Smooth muscle cell (in vitro differentiated cells): ENCODE measurements at regions not wholly inside any gene's neighbourhood (a gene's known extent, or its start where the extent isn't known, plus 50 kb on each side); places are given as distances from the start of the nearest gene placed in this dataset.

ENCODE experiments used
- DNase-seq: peaks from one replicate; lab custom pipeline; 2025; ENCODE audit not compliant: unreplicated experiment; lab: John Stamatoyannopoulos, UW
- H2AFZ ChIP-seq: fragments of 200-600 bp; sonication (generic); 2 replicates; pipeline ENCODE4 v1.6.0; 2016; ENCODE audit warnings: antibody characterized with exemption, low read depth, mild to moderate bottlenecking
- H3F3A ChIP-seq: fragments of 200-600 bp; sonication (generic); 2 replicates; pipeline ENCODE4 v1.6.0; 2017; ENCODE audit warnings: antibody characterized with exemption, low read depth
- H3K27ac ChIP-seq: fragments of 200-600 bp; sonication (generic); 2 replicates; pipeline ENCODE4 v1.5.1; 2016; ENCODE audit warnings: low read depth, mild to moderate bottlenecking
- H3K27me3 ChIP-seq: fragments of 200-600 bp; sonication (generic); 2 replicates; pipeline ENCODE4 v1.6.1; 2016; ENCODE audit warnings: low read depth, mild to moderate bottlenecking
- H3K36me3 ChIP-seq: fragments of 200-600 bp; sonication (generic); 2 replicates; pipeline ENCODE4 v1.5.1; 2016; ENCODE audit warnings: low read depth
- H3K4me1 ChIP-seq: fragments of 200-600 bp; sonication (generic); 2 replicates; pipeline ENCODE4 v1.5.1; 2016; ENCODE audit warnings: low read depth
- H3K4me2 ChIP-seq: fragments of 200-600 bp; sonication (generic); 2 replicates; pipeline ENCODE4 v1.6.0; 2016; ENCODE audit warnings: mild to moderate bottlenecking
- H3K4me3 ChIP-seq: fragments of 200-600 bp; sonication (generic); 2 replicates; pipeline ENCODE4 v1.5.1; 2016; ENCODE audit warnings: mild to moderate bottlenecking
- H3K79me2 ChIP-seq: fragments of 200-600 bp; sonication (generic); 2 replicates; pipeline ENCODE4 v1.6.0; 2016; ENCODE audit warnings: low read depth, mild to moderate bottlenecking
- H3K9ac ChIP-seq: fragments of 200-600 bp; sonication (generic); 2 replicates; pipeline ENCODE4 v1.6.0; 2016; ENCODE audit warnings: low read depth
- H3K9me3 ChIP-seq: fragments of 200-600 bp; sonication (generic); replicated peaks from 2 replicates; pipeline ENCODE4 v1.5.1; 2016; ENCODE audit warnings: low read depth
- H4K20me1 ChIP-seq: fragments of 200-600 bp; sonication (generic); 2 replicates; pipeline ENCODE4 v1.6.0; 2016; ENCODE audit warnings: low read depth
- WGBS: methylation state at CpG from one replicate; pipeline ENCODE4 v1.1.7; 2016; ENCODE audit warnings: low lambda C conversion rate; 5-methylcytosine and 5-hydroxymethylcytosine counted together
- TF ChIP-seq, protein P1 (sequence below): fragments of 200-600 bp; sonication (generic); IDR thresholded peaks from 2 replicates; pipeline ENCODE4 v1.5.1; 2017; ENCODE audit warnings: borderline replicate concordance, mild to moderate bottlenecking, antibody characterized with exemption; ENCODE audit not compliant: insufficient read depth, poor library complexity, severe bottlenecking

DNA sequence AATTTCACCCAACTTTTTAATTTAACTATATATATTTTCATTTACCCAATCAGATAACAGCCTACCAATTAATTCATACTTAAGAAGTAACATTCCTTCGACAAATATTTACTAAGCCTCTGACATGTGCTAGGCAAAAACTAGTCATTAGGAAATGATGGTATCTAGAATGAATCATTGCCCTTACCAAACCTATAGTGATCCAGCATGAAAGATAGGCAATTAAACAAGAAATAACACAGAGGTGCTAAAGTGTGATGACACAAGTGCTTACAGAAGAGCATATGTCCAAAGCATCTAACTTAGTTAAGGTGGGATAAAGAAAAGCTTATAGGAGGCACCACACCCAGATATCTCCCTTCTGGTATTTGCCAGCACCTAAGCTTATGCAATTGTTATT lies 166.5 kb upstream of the RASSF8 start:
- no peak overlapping the region for H3K9ac ChIP-seq
- H3K9me3 ChIP-seq: no peaks in the 10 kb centered on the region
- no peaks in the 10 kb centered on the region for H3K36me3 ChIP-seq
- DNase-seq: no peak
- no peaks in the 10 kb centered on the region for H3K4me1 ChIP-seq
- no peaks in the 10 kb centered on the region for H3K79me2 ChIP-seq
- no peaks in the 10 kb centered on the region for H4K20me1 ChIP-seq
- H3K4me2 ChIP-seq: no peak overlapping the region
- peaks cover 6% of the 10 kb centered on the region for H3F3A ChIP-seq
- no peak overlapping the region for H2AFZ ChIP-seq
- no peak overlapping the region for H3K27ac ChIP-seq
- no peaks in the 10 kb centered on the region for H3K27me3 ChIP-seq
- TF ChIP-seq, protein P1, sequence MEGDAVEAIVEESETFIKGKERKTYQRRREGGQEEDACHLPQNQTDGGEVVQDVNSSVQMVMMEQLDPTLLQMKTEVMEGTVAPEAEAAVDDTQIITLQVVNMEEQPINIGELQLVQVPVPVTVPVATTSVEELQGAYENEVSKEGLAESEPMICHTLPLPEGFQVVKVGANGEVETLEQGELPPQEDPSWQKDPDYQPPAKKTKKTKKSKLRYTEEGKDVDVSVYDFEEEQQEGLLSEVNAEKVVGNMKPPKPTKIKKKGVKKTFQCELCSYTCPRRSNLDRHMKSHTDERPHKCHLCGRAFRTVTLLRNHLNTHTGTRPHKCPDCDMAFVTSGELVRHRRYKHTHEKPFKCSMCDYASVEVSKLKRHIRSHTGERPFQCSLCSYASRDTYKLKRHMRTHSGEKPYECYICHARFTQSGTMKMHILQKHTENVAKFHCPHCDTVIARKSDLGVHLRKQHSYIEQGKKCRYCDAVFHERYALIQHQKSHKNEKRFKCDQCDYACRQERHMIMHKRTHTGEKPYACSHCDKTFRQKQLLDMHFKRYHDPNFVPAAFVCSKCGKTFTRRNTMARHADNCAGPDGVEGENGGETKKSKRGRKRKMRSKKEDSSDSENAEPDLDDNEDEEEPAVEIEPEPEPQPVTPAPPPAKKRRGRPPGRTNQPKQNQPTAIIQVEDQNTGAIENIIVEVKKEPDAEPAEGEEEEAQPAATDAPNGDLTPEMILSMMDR: no peak
- 94% methylated on average over 1 of the region's 1 CpG for WGBS
- no peak overlapping the region for H3K4me3 ChIP-seq

DNA sequence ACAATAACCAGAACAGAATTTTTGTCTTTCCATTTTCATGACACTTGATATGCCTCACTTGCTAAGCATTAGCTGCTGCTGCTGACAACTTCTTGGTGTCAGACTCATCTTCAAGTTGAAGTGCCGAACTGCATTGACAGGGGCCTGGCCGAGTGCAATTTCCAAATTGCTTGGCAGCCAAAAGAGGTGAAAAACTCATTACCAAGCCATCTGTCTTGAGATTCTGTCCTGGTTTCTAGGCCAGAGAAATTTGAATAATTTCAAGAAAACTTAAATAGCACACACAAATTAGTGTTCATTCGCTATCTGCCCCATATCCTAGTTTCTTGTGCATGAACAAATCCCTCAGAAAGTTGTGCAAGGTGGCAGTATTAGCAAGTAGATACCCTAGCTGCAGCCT lies 165.3 kb upstream of the RASSF8 start:
- H3K27me3 ChIP-seq: no peaks in the 10 kb centered on the region
- no peaks in the 10 kb centered on the region for H4K20me1 ChIP-seq
- H3K4me2 ChIP-seq: no peak overlapping the region
- no peak overlapping the region for H3K4me3 ChIP-seq
- DNase-seq: no peak
- TF ChIP-seq, protein P1: no peak
- no peak overlapping the region for H2AFZ ChIP-seq
- H3K79me2 ChIP-seq: no peaks in the 10 kb centered on the region
- peaks cover 6% of the 10 kb centered on the region for H3F3A ChIP-seq
- H3K36me3 ChIP-seq: no peaks in the 10 kb centered on the region
- H3K27ac ChIP-seq: no peak overlapping the region
- no peaks in the 10 kb centered on the region for H3K9me3 ChIP-seq
- no peak overlapping the region for H3K9ac ChIP-seq
- H3K4me1 ChIP-seq: no peaks in the 10 kb centered on the region
- WGBS: 97% methylated on average over 3 of the region's 3 CpGs

DNA sequence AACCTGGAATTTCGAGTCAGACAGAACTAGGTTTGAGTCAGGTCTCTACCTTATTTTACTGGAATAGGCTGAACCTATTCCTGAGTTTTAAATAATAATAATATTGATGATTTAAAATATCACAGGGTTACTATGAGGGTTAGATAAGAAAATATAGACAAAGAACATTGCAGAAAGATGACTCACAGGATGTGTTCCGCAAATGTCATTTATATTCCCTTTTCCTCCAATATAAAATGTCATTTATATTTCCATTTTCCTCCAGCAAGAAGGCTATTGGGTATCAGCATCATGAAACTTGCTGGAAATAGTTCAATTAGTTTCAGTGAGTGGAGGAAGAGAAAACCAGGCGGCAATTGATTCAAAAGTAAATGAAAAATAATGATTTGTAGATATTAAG lies 163.9 kb upstream of the RASSF8 start:
- Histone ChIP-seq H2AFZ (no peak overlapping the region), H3K4me1 (no peaks in the 10 kb centered on the region), H3K79me2 (no peaks in the 10 kb centered on the region), H3F3A (peaks cover 3% of the 10 kb centered on the region), H4K20me1 (no peaks in the 10 kb centered on the region), H3K27me3 (no peaks in the 10 kb centered on the region), H3K27ac (no peak overlapping the region), H3K4me3 (no peak overlapping the region), H3K9ac (no peak overlapping the region), H3K9me3 (no peaks in the 10 kb centered on the region), H3K36me3 (no peaks in the 10 kb centered on the region), H3K4me2 (no peak overlapping the region)
- no peak for DNase-seq
- TF ChIP-seq, protein P1: no peak
- 90% methylated on average over 3 of the region's 3 CpGs for WGBS

DNA sequence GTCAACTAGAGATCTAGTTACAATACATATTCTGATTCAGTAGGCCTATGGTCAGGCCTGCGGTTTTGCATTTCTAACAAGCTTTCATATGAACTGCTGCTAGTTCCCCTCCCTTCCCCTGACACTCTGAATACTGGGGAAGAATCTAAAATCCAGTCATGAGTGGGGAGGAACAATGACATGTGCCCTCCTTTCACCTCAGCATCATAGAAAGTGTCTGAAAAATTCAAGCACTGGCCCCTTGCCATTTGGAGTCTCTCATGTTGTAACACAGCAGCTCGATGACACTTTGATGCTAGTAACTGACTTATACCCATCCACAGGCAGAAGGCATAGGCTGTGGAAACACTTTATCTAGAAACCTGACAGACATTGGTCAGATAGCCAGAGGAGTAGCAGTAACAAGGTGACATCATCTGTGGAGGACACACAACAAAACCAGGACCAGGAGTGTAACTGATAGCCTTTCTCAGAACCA lies 161.9 kb upstream of the RASSF8 start:
- Histone ChIP-seq H3K9me3 (no peaks in the 10 kb centered on the region), H3K4me2 (no peak overlapping the region), H3K4me3 (no peak overlapping the region), H3K79me2 (no peaks in the 10 kb centered on the region), H3K27ac (no peak overlapping the region), H2AFZ (peak overlapping the region; percentile 37), H3K27me3 (no peaks in the 10 kb centered on the region), H3K9ac (no peak overlapping the region), H3K36me3 (no peaks in the 10 kb centered on the region), H3F3A (no peaks in the 10 kb centered on the region), H4K20me1 (no peaks in the 10 kb centered on the region), H3K4me1 (no peaks in the 10 kb centered on the region)
- TF ChIP-seq, protein P1: no peak
- WGBS: 78% methylated on average over 2 of the region's 2 CpGs
- DNase-seq: no peak
